Ovary (tissue), 7 donors: ENCODE measurements at regions not wholly inside any gene's neighbourhood (a gene's known extent, or its start where the extent isn't known, plus 50 kb on each side); places are given as distances from the start of the nearest gene placed in this dataset.

Source experiments
- DNase-seq, 5 donors: peaks; one replicate each; pipeline ENCODE4 v3.0.0-alpha.2; 2019 to 2020
- H3K27ac ChIP-seq, 2 donors: fragments of 200-600 bp; one replicate each; pipeline versions ENCODE4 v1.5.1 to v1.8.0; 2019 to 2022
- H3K27me3 ChIP-seq: fragments of 200-600 bp; one replicate; pipeline ENCODE4 v1.8.0; 2022
- H3K36me3 ChIP-seq: fragments of 200-600 bp; sonication (generic); one replicate; pipeline ENCODE4 v1.5.1; 2019
- H3K4me1 ChIP-seq: one replicate; pipeline ENCODE4 v1.8.1; 2013; ENCODE audit warnings: mild to moderate bottlenecking, moderate library complexity; ENCODE audit not compliant: insufficient read depth
- H3K4me3 ChIP-seq: fragments of 200-600 bp; sonication (generic); one replicate; pipeline ENCODE4 v1.5.1; 2017
- H3K9me3 ChIP-seq, 2 donors: fragments of 200-600 bp in 1 of 2; sonication (generic) in 1 of 2; one replicate each; pipeline versions ENCODE4 v1.5.1 to v1.8.1; 2013 to 2019; ENCODE audit warnings: mild to moderate bottlenecking in 1 of 2, moderate library complexity in 1 of 2
- CTCF ChIP-seq, 3 donors: fragments of 450-650 bp in 2 of 3; fragments of 200-600 bp in 1 of 3; IDR thresholded peaks; one replicate each; pipeline versions ENCODE4 v1.5.1 to v1.8.0; 2016 to 2022; ENCODE audit warnings: antibody characterized with exemption in 3 of 3, mild to moderate bottlenecking in 1 of 3
- EP300 ChIP-seq: sonication (generic); formaldehyde crosslinking; IDR thresholded peaks from one replicate; pipeline ENCODE4 v1.6.1; 2017; ENCODE audit warnings: antibody characterized with exemption
- POLR2A ChIP-seq: fragments of 450-650 bp; IDR thresholded peaks from one replicate; pipeline ENCODE4 v1.6.1; 2017; ENCODE audit warnings: antibody characterized with exemption, mild to moderate bottlenecking, moderate library complexity
- WGBS, 3 donors: extraction: QIAGEN DNeasy Blood & Tissue Kit in 1 of 3; methylation state at CpG; one replicate each; pipeline versions ENCODE4 v1.1.5 to v1.1.7; 2013 to 2017; 5-methylcytosine and 5-hydroxymethylcytosine counted together
- intact Hi-C, 4 donors: fragments of 100-400 bp; cut with DNase I; formaldehyde crosslinking; loops; one replicate each; pipeline versions ENCODE4 v1.11.0 to v1.15.1; 2022 to 2023
- donor health status: DM: no; HTN: no; CAD: no; lungs with moderate emphysema.
- donor health status: DM: no; HTN: no; CAD: no.
- donor health status: Bipolar disorder and iron deficiency.
- donor health status: DM: no; HTN: no; CAD: no.
- donor health status: DM: yes; HTN: yes; CAD: no.

GRCh38 chr16:7113949-7114348 lies 218.7 kb upstream of the RBFOX1 start:
- Histone ChIP-seq H3K36me3 (no peaks in the 10 kb centered on the region), H3K27ac (no peak overlapping the region), H3K4me3 (no peak overlapping the region), H3K9me3 (no peaks in the 10 kb centered on the region), H3K4me1 (no peaks in the 10 kb centered on the region), H3K27me3 (no peaks in the 10 kb centered on the region)
- DNase-seq, result no peak
- no peak for TF ChIP-seq POLR2A
- TF ChIP-seq CTCF (IDR thresholded peaks at IDR 0.05), result no peak
- no peak for TF ChIP-seq EP300
- intact Hi-C loops, result no loop called here
- 87 to 95% (median 89%) methylated on average over 2 of the region's 2 CpGs for WGBS, 3 donors

- WGBS, 3 donors, result 86 to 92% (median 87%) methylated on average over 2 of the region's 2 CpGs
Observed at GRCh38 chr16:7113395-7113794, 219.2 kb upstream of the RBFOX1 start.

GRCh38 chr16:7111265-7111664 lies 221.4 kb upstream of the RBFOX1 start:
- DNase-seq, result no peak
- H3K4me3 ChIP-seq, result no peak overlapping the region
- H3K9me3 ChIP-seq, result no peaks in the 10 kb centered on the region
- no peaks in the 10 kb centered on the region for H3K4me1 ChIP-seq
- intact Hi-C loops, result no loop called here
- no peak overlapping the region for H3K27ac ChIP-seq
- no peak for TF ChIP-seq POLR2A
- TF ChIP-seq CTCF (IDR thresholded peaks at IDR 0.05), result no peak
- TF ChIP-seq EP300, result no peak
- H3K36me3 ChIP-seq, result no peaks in the 10 kb centered on the region
- H3K27me3 ChIP-seq, result no peaks in the 10 kb centered on the region
- WGBS, 3 donors, result 5 to 11% (median 10%) methylated on average over 3 of the region's 3 CpGs

More at GRCh38 chr16:7113395-7113794, 219.2 kb upstream of the RBFOX1 start:
- Histone ChIP-seq H3K9me3 (no peaks in the 10 kb centered on the region), H3K4me3 (no peak overlapping the region), H3K4me1 (no peaks in the 10 kb centered on the region), H3K27me3 (no peaks in the 10 kb centered on the region), H3K36me3 (no peaks in the 10 kb centered on the region), H3K27ac (no peak overlapping the region)
- TF ChIP-seq POLR2A (no peak), EP300 (no peak), CTCF (IDR thresholded peaks at IDR 0.05) (no peak)
- no peak for DNase-seq
- intact Hi-C loops, result no loop called here

- H3K27ac ChIP-seq, result no peak overlapping the region
- no peak overlapping the region for H3K4me3 ChIP-seq
- 88 to 92% (median 89%) methylated on average over 3 of the region's 3 CpGs for WGBS, 3 donors
- H3K36me3 ChIP-seq, result no peaks in the 10 kb centered on the region
- H3K9me3 ChIP-seq, result no peaks in the 10 kb centered on the region
- H3K4me1 ChIP-seq, result no peaks in the 10 kb centered on the region
- intact Hi-C loops, result no loop called here
- DNase-seq, result no peak
- TF ChIP-seq EP300 (no peak), CTCF (IDR thresholded peaks at IDR 0.05) (no peak)
- no peaks in the 10 kb centered on the region for H3K27me3 ChIP-seq
Observed at GRCh38 chr16:7107436-7107835, 225.2 kb upstream of the RBFOX1 start.

- 29 to 52% (median 29%) methylated on average over 3 of the region's 3 CpGs for WGBS, 3 donors
- DNase-seq, result no peak
- Histone ChIP-seq H3K4me3 (no peak overlapping the region), H3K9me3 (no peaks in the 10 kb centered on the region), H3K27ac (no peak overlapping the region), H3K36me3 (no peaks in the 10 kb centered on the region), H3K27me3 (no peaks in the 10 kb centered on the region), H3K4me1 (no peaks in the 10 kb centered on the region)
- intact Hi-C loops, result no loop called here
- TF ChIP-seq CTCF (IDR thresholded peaks at IDR 0.05), result no peak
- TF ChIP-seq EP300, result no peak
- no peak for TF ChIP-seq POLR2A
Observed at GRCh38 chr16:7103056-7103455, 229.6 kb upstream of the RBFOX1 start.
